SK-N-SH treated with all-trans-retinoic acid at 6 μM for 48 hours (cell line): ENCODE measurements at regions not wholly inside any gene's neighbourhood (a gene's known extent, or its start where the extent isn't known, plus 50 kb on each side); places are given as distances from the start of the nearest gene placed in this dataset.

Source experiments
- ARNTL ChIP-seq: fragments of 450-650 bp; formaldehyde crosslinking; IDR thresholded peaks from 2 replicates; pipeline ENCODE4 v1.5.0; 2020; ENCODE audit warnings: low read depth, mild to moderate bottlenecking, moderate library complexity, borderline replicate concordance
- ESRRG ChIP-seq: fragments of 250-450 bp; sonication (Bioruptor Pico); IDR thresholded peaks from 2 replicates; pipeline ENCODE4 v1.6.1; 2021; ENCODE audit warnings: mild to moderate bottlenecking
- GLIS3 ChIP-seq: fragments of 250-450 bp; sonication (Bioruptor Pico); IDR thresholded peaks from 2 replicates; pipeline ENCODE4 v1.5.0; 2020; ENCODE audit warnings: mild to moderate bottlenecking, moderate library complexity
- PPARA ChIP-seq: fragments of 250-450 bp; sonication (Bioruptor Pico); IDR thresholded peaks from 2 replicates; pipeline ENCODE4 v1.5.0; 2020; ENCODE audit warnings: mild to moderate bottlenecking, borderline replicate concordance
- RARB ChIP-seq: fragments of 250-450 bp; sonication (Bioruptor Pico); IDR thresholded peaks from 2 replicates; pipeline ENCODE4 v1.8.0; 2021; ENCODE audit warnings: mild to moderate bottlenecking, moderate library complexity
- SNAI2 ChIP-seq: fragments of 250-450 bp; sonication (Bioruptor Pico); IDR thresholded peaks from 2 replicates; pipeline ENCODE4 v1.5.0; 2020; ENCODE audit warnings: mild to moderate bottlenecking, moderate library complexity
- TCF4 ChIP-seq: fragments of 250-450 bp; sonication (Bioruptor Pico); IDR thresholded peaks from 2 replicates; pipeline ENCODE4 v1.8.0; 2021; ENCODE audit warnings: mild to moderate bottlenecking, moderate library complexity, borderline replicate concordance
- ZFP3 ChIP-seq: fragments of 250-450 bp; sonication (Bioruptor Pico); IDR thresholded peaks from 2 replicates; pipeline ENCODE4 v1.5.0; 2020; ENCODE audit warnings: mild to moderate bottlenecking, moderate library complexity
- ZFP30 ChIP-seq: fragments of 450-650 bp; formaldehyde crosslinking; IDR thresholded peaks from 2 replicates; pipeline ENCODE4 v1.5.0; 2022; ENCODE audit warnings: mild to moderate bottlenecking, moderate library complexity
- TF ChIP-seq, protein P1 (sequence below): fragments of 250-450 bp; sonication (Bioruptor Pico); IDR thresholded peaks from 2 replicates; pipeline ENCODE4 v1.8.0; 2020; ENCODE audit warnings: mild to moderate bottlenecking, moderate library complexity, borderline replicate concordance
- TF ChIP-seq, protein P2 (sequence below): fragments of 250-450 bp; sonication (Bioruptor Pico); IDR thresholded peaks from 2 replicates; pipeline ENCODE4 v1.5.1; 2020; ENCODE audit warnings: low read depth, mild to moderate bottlenecking, moderate library complexity

DNA sequence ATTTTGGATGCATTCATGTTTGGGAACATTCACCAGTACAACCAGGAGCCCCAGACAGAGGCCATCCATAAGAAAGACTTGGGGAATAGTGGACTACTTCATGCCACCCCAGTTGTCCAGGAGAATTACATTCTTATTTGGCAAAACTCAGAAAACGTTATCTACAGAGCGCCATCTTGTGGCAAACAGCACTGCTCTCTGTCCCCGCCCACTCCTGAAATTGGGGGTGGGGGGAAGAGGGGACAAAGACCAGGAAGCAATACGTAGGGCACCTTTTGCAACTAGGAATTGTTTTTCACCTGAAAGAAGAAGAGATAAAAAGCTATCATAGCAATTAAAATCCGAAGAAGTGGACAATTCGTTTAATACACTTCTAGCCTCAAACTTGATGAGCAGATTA is 134.6 kb upstream of the MGMT start:
- no peak for TF ChIP-seq SNAI2 (CRISPR knock-in tag)
- no peak for TF ChIP-seq TCF4 (CRISPR knock-in tag)
- TF ChIP-seq, protein P1, sequence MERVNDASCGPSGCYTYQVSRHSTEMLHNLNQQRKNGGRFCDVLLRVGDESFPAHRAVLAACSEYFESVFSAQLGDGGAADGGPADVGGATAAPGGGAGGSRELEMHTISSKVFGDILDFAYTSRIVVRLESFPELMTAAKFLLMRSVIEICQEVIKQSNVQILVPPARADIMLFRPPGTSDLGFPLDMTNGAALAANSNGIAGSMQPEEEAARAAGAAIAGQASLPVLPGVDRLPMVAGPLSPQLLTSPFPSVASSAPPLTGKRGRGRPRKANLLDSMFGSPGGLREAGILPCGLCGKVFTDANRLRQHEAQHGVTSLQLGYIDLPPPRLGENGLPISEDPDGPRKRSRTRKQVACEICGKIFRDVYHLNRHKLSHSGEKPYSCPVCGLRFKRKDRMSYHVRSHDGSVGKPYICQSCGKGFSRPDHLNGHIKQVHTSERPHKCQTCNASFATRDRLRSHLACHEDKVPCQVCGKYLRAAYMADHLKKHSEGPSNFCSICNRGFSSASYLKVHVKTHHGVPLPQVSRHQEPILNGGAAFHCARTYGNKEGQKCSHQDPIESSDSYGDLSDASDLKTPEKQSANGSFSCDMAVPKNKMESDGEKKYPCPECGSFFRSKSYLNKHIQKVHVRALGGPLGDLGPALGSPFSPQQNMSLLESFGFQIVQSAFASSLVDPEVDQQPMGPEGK (CRISPR knock-in tag) = no peak
- TF ChIP-seq RARB (CRISPR knock-in tag) = no peak
- TF ChIP-seq, protein P2, sequence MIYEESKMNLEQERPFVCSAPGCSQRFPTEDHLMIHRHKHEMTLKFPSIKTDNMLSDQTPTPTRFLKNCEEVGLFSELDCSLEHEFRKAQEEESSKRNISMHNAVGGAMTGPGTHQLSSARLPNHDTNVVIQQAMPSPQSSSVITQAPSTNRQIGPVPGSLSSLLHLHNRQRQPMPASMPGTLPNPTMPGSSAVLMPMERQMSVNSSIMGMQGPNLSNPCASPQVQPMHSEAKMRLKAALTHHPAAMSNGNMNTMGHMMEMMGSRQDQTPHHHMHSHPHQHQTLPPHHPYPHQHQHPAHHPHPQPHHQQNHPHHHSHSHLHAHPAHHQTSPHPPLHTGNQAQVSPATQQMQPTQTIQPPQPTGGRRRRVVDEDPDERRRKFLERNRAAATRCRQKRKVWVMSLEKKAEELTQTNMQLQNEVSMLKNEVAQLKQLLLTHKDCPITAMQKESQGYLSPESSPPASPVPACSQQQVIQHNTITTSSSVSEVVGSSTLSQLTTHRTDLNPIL (CRISPR knock-in tag) = no peak
- TF ChIP-seq ZFP30 (CRISPR knock-in tag) = no peak
- no peak for TF ChIP-seq GLIS3 (CRISPR knock-in tag)
- TF ChIP-seq ESRRG = no peak
- no peak for TF ChIP-seq ARNTL (CRISPR knock-in tag)
- no peak for TF ChIP-seq PPARA (CRISPR knock-in tag)
- TF ChIP-seq ZFP3 (CRISPR knock-in tag) = no peak
